Neuronal stem cell (in vitro differentiated cells): ENCODE measurements at regions not wholly inside any gene's neighbourhood (a gene's known extent, or its start where the extent isn't known, plus 50 kb on each side); places are given as distances from the start of the nearest gene placed in this dataset.

Experiments used
- DNase-seq: peaks from one replicate; pipeline ENCODE4 v3.0.0-alpha.2; 2013; ENCODE audit warnings: low spot score
- H2AFZ ChIP-seq: one replicate; pipeline ENCODE4 v1.6.1; 2013; ENCODE audit warnings: mild to moderate bottlenecking, low read length, inconsistent platforms
- H2AK5ac ChIP-seq: 2 replicates; pipeline ENCODE4 v1.6.1; 2013; ENCODE audit warnings: low read depth, mild to moderate bottlenecking, inconsistent platforms, low read length, moderate library complexity, mixed read lengths
- H2BK120ac ChIP-seq: 2 replicates; pipeline ENCODE4 v1.6.1; 2013; ENCODE audit warnings: low read depth, mild to moderate bottlenecking, inconsistent platforms, low read length, moderate library complexity, mixed read lengths
- H2BK12ac ChIP-seq: one replicate; pipeline ENCODE4 v1.6.1; 2013; ENCODE audit warnings: low read length, inconsistent platforms
- H2BK15ac ChIP-seq: 2 replicates; pipeline ENCODE4 v1.6.1; 2013; ENCODE audit warnings: mild to moderate bottlenecking, low read length, inconsistent platforms, mixed read lengths
- H2BK5ac ChIP-seq: one replicate; pipeline ENCODE4 v1.6.1; 2013; ENCODE audit warnings: inconsistent platforms, mild to moderate bottlenecking, low read length, moderate library complexity
- H3K14ac ChIP-seq: one replicate; pipeline ENCODE4 v1.6.1; 2013; ENCODE audit warnings: low read length, inconsistent platforms
- H3K18ac ChIP-seq: 2 replicates; pipeline ENCODE4 v1.6.1; 2013; ENCODE audit warnings: low read length, inconsistent platforms
- H3K23ac ChIP-seq: 2 replicates; pipeline ENCODE4 v1.6.1; 2013; ENCODE audit warnings: low read depth, mild to moderate bottlenecking, mixed read lengths, low read length, inconsistent platforms; ENCODE audit not compliant: poor library complexity
- H3K27ac ChIP-seq: replicated peaks from 3 replicates; pipeline ENCODE4 v1.5.1; 2013; ENCODE audit warnings: low read length, inconsistent platforms
- H3K27me3 ChIP-seq, 3 experiments: 2 replicates each; pipeline ENCODE4 v1.6.1; 2013; ENCODE audit warnings: low read length in 3 of 3, mild to moderate bottlenecking in 2 of 3, inconsistent platforms in 1 of 3, low read depth in 1 of 3, mixed read lengths in 1 of 3, moderate library complexity in 1 of 3; ENCODE audit not compliant: control insufficient read depth in 3 of 3, insufficient read depth in 3 of 3
- H3K36me3 ChIP-seq, 2 donors: replicated peaks in 1 of 2; 2 replicates each; pipeline ENCODE4 v1.6.1; 2013; ENCODE audit warnings: low read length in 2 of 2; ENCODE audit not compliant: control insufficient read depth in 2 of 2, insufficient read depth in 2 of 2
- H3K4ac ChIP-seq: 2 replicates; pipeline ENCODE4 v1.6.1; 2013; ENCODE audit warnings: inconsistent platforms, mild to moderate bottlenecking, low read length, moderate library complexity
- H3K4me1 ChIP-seq, 2 donors: 1 replicate in 1 of 2; 2 replicates in 1 of 2; pipeline ENCODE4 v1.6.1; 2013; ENCODE audit warnings: low read length in 2 of 2, low read depth in 1 of 2; ENCODE audit not compliant: control insufficient read depth in 2 of 2, insufficient read depth in 1 of 2
- H3K4me2 ChIP-seq: one replicate; pipeline ENCODE4 v1.6.1; 2013; ENCODE audit warnings: mild to moderate bottlenecking, low read length, inconsistent platforms; ENCODE audit not compliant: insufficient read depth, poor library complexity, severe bottlenecking
- H3K4me3 ChIP-seq, 2 donors: 2 replicates each; pipeline ENCODE4 v1.5.1; 2013; ENCODE audit warnings: low read length in 2 of 2, mild to moderate bottlenecking in 2 of 2, inconsistent platforms in 1 of 2, moderate library complexity in 1 of 2
- H3K79me1 ChIP-seq: one replicate; pipeline ENCODE4 v1.6.1; 2013; ENCODE audit warnings: low read depth, mild to moderate bottlenecking, inconsistent platforms, low read length, moderate library complexity
- H3K9ac ChIP-seq: one replicate; pipeline ENCODE4 v1.6.1; 2013; ENCODE audit warnings: mild to moderate bottlenecking, low read depth, low read length, inconsistent platforms; ENCODE audit not compliant: poor library complexity
- H3K9me3 ChIP-seq, 2 donors: replicated peaks in 1 of 2; 2 replicates each; pipeline versions ENCODE3 to v1.6.1; 2013; ENCODE audit warnings: low read length in 2 of 2, mild to moderate bottlenecking in 2 of 2, inconsistent platforms in 1 of 2, low read depth in 1 of 2, mixed read lengths in 1 of 2, moderate library complexity in 1 of 2; ENCODE audit not compliant: control insufficient read depth in 2 of 2, insufficient read depth in 1 of 2
- H4K8ac ChIP-seq: one replicate; pipeline ENCODE4 v1.6.1; 2013; ENCODE audit warnings: low read depth, mild to moderate bottlenecking, inconsistent platforms, low read length, moderate library complexity
- H4K91ac ChIP-seq: one replicate; pipeline ENCODE4 v1.6.1; 2013; ENCODE audit warnings: low read length, low read depth, mild to moderate bottlenecking, inconsistent platforms; ENCODE audit not compliant: poor library complexity
- WGBS, 2 donors: extraction: QIAGEN DNeasy Blood & Tissue Kit; methylation state at CpG; one replicate each; pipeline ENCODE4 v1.1.7; 2013; ENCODE audit warnings: missing lambda C conversion rate in 2 of 2, mixed read lengths in 1 of 2; ENCODE audit not compliant: insufficient read length in 2 of 2, insufficient replicate concordance in 1 of 2; ENCODE audit errors: extremely low coverage in 2 of 2; 5-methylcytosine and 5-hydroxymethylcytosine counted together

GRCh38 chr2:192725991-192726390, 531.3 kb upstream of the TMEFF2 start:
- no peaks in the 10 kb centered on the region for H3K27me3 ChIP-seq
- no peak overlapping the region for H2BK5ac ChIP-seq
- WGBS, 2 donors = no CpG with 5 or more reads among the region's 1 CpG
- H3K4me2 ChIP-seq = no peak overlapping the region
- H3K27ac ChIP-seq = no peak overlapping the region
- H2BK12ac ChIP-seq = no peak overlapping the region
- H3K36me3 ChIP-seq = no peaks in the 10 kb centered on the region
- no peak overlapping the region for H3K9ac ChIP-seq
- H3K14ac ChIP-seq = no peak overlapping the region
- no peaks in the 10 kb centered on the region for H3K9me3 ChIP-seq
- no peak overlapping the region for H2BK15ac ChIP-seq
- no peak overlapping the region for H3K18ac ChIP-seq
- no peak overlapping the region for H3K23ac ChIP-seq
- H4K8ac ChIP-seq = no peak overlapping the region
- H3K4ac ChIP-seq = no peak overlapping the region
- H3K4me3 ChIP-seq = no peak overlapping the region
- H2AFZ ChIP-seq = no peak overlapping the region
- no peak overlapping the region for H2BK120ac ChIP-seq
- DNase-seq = no peak
- H4K91ac ChIP-seq = no peak overlapping the region
- no peaks in the 10 kb centered on the region for H3K4me1 ChIP-seq
- no peaks in the 10 kb centered on the region for H3K79me1 ChIP-seq
- H2AK5ac ChIP-seq = no peak overlapping the region

DNA sequence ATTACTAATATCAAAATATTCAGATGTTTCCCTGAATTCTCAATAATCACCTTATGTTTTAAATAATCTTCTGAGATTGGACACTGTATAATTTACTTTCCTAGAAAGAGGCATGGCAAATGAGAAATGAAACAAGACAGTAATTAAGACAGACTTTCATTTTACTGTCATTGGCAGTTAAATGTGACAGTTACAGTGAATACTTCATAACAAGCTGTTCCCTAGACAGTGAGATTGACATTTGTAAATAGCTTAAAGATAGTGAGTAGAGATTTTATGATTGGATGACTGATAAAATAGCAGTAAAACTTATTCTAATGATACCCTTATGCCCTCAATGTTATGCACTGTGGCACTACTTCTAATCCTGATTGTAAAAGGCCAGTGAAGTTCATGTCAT, 524.9 kb upstream of the TMEFF2 start:
- Histone ChIP-seq H2BK15ac (no peak overlapping the region), H2AK5ac (no peak overlapping the region), H3K79me1 (no peaks in the 10 kb centered on the region)

DNA sequence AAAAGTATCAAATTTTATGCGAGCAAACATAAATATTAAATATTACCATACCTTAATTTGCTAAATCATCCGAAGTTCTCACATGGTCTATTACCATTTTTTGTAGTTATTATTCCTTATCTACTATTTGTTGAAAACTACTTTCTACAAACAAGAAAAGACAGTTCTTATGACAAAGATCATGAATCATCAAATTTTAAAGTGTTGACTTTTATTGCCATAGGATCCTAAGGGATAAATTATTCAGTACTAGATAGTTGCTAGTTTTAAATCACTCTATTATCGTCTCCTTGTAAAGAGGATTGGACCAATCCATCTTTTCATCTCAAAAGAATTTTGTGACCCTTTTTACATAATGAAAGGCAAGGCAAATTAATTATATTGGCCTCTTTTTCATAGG, 523.6 kb upstream of the TMEFF2 start:
- Histone ChIP-seq H2BK5ac (no peak overlapping the region), H3K4me3 (no peak overlapping the region)
- WGBS, 2 donors = no CpG with 5 or more reads among the region's 3 CpGs

More for the DNA sequence above, 524.9 kb upstream of the TMEFF2 start:
- no peaks in the 10 kb centered on the region for H3K4me1 ChIP-seq
- H4K91ac ChIP-seq = no peak overlapping the region
- H3K4ac ChIP-seq = no peak overlapping the region
- no peak overlapping the region for H2BK12ac ChIP-seq
- H3K9me3 ChIP-seq = no peaks in the 10 kb centered on the region
- H3K4me3 ChIP-seq = no peak overlapping the region
- H2BK120ac ChIP-seq = no peak overlapping the region
- H3K36me3 ChIP-seq = no peaks in the 10 kb centered on the region
- no peak overlapping the region for H3K9ac ChIP-seq
- no peak overlapping the region for H3K27ac ChIP-seq
- no peak overlapping the region for H4K8ac ChIP-seq
- no peak overlapping the region for H3K23ac ChIP-seq
- no peak overlapping the region for H2BK5ac ChIP-seq
- no peak overlapping the region for H2AFZ ChIP-seq
- no peak overlapping the region for H3K14ac ChIP-seq
- no peak for DNase-seq
- H3K27me3 ChIP-seq = no peaks in the 10 kb centered on the region
- H3K18ac ChIP-seq = no peak overlapping the region
- no peak overlapping the region for H3K4me2 ChIP-seq

GRCh38 chr2:192700934-192701333, 506.2 kb upstream of the TMEFF2 start:
- H3K9ac ChIP-seq = no peak overlapping the region
- H3K4ac ChIP-seq = no peak overlapping the region
- no peak overlapping the region for H3K18ac ChIP-seq
- no peaks in the 10 kb centered on the region for H3K9me3 ChIP-seq
- H3K4me1 ChIP-seq = no peaks in the 10 kb centered on the region
- no peak overlapping the region for H2BK15ac ChIP-seq
- no peak overlapping the region for H2BK12ac ChIP-seq
- H3K4me3 ChIP-seq = no peak overlapping the region
- no peak overlapping the region for H4K8ac ChIP-seq
- no peaks in the 10 kb centered on the region for H3K36me3 ChIP-seq
- H4K91ac ChIP-seq = no peak overlapping the region
- H2AK5ac ChIP-seq = no peak overlapping the region
- no peak overlapping the region for H3K27ac ChIP-seq
- WGBS, 2 donors = no CpG with 5 or more reads among the region's 2 CpGs
- H3K79me1 ChIP-seq = no peaks in the 10 kb centered on the region
- no peak overlapping the region for H3K14ac ChIP-seq
- no peak overlapping the region for H2AFZ ChIP-seq
- DNase-seq = no peak
- H3K23ac ChIP-seq = no peak overlapping the region
- no peak overlapping the region for H2BK5ac ChIP-seq
- H2BK120ac ChIP-seq = no peak overlapping the region
- no peak overlapping the region for H3K4me2 ChIP-seq
- H3K27me3 ChIP-seq = no peaks in the 10 kb centered on the region

More for the DNA sequence above, 523.6 kb upstream of the TMEFF2 start:
- Histone ChIP-seq H2BK15ac (no peak overlapping the region), H2BK120ac (no peak overlapping the region), H3K23ac (no peak overlapping the region), H3K9me3 (no peaks in the 10 kb centered on the region), H3K4me1 (no peaks in the 10 kb centered on the region), H3K79me1 (no peaks in the 10 kb centered on the region), H3K27me3 (no peaks in the 10 kb centered on the region), H3K14ac (no peak overlapping the region), H3K4ac (no peak overlapping the region), H4K8ac (no peak overlapping the region), H3K9ac (no peak overlapping the region), H3K18ac (no peak overlapping the region), H4K91ac (no peak overlapping the region), H3K4me2 (no peak overlapping the region), H2AFZ (no peak overlapping the region), H3K27ac (no peak overlapping the region), H2AK5ac (no peak overlapping the region), H3K36me3 (no peaks in the 10 kb centered on the region), H2BK12ac (no peak overlapping the region)
- DNase-seq = no peak
